Amniotic epithelial cell (primary cell): ENCODE measurements at regions not wholly inside any gene's neighbourhood (a gene's known extent, or its start where the extent isn't known, plus 50 kb on each side); places are given as distances from the start of the nearest gene placed in this dataset.
"Not testable (repeated sequence)": the region's sequence is repeated elsewhere in the genome, so short reads cannot be mapped to it uniquely, and the experiment has no call there.

Experiments
- DNase-seq: peaks from one replicate; pipeline ENCODE4 v3.0.0-alpha.2; 2010; ENCODE audit warnings: low read depth

- DNase-seq: not testable (repeated sequence)
Measured at GRCh38 chr9:87041553-87042235, 94.4 kb upstream of the GAS1 start.

DNA sequence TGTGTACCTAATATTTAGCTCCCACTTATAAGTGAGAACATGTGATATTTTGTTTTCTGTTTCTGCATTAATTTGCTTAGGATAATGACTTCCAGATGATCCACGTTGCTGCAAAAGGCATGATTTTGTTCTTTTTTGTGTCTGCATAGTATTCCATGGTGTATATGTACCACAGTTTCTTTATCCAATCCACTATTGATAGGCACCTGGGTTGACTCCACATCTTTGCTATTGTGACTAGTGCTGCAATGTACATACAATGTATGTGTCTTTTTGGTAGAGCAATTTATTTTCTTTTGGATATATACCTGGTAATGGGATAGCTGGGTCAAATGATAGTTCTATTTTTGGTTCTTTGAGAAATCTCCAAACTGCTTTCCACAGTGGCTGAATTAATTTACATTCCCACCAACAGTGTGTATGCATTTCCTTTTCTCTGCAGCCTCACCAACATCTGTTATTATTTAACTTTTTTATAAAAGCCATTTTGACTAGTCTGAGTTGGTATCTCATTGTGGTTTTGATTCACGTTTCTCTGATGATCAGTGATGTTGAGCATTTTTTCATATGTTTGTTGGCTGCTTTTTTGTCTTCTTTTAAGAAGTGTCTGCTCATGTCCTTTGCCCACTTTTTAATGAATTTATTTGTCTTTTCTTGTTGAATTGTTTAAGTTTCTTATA, 102.8 kb upstream of the GAS1 start:
- DNase-seq: not testable (repeated sequence)

DNA sequence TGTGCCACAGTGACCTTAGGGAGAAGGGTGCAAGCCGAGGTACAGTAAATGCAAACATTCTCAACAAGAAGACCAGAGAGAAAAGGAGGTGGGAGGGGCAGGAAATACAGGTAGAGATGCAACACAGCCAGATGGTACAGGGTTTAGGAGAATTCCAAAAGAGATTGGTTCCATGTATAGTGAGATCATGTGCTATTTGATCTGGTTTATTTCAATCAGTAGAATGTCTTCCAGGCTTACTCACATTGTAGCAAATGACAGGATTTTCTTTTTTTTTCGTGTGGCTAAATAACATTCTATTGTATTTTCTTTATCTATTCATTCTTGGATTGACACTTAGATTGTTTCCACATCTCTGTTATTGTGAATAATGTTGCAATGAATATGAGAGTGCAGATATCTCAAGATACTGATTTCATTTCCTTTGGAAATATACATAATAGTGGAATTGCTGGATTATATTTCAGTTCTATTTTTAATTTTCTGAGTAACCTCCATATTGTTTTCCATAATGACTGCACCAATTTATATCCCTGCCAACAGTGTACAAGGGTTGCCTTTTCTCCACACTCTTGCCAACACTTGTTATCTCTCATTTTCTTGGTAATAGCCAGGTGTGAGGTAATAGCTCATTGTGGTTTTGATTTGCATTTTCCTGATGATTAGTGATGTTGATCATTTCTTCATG, 107.8 kb upstream of the GAS1 start:
- DNase-seq: no peak

- DNase-seq: no peak
Measured at GRCh38 chr9:87059772-87060171, 112.5 kb upstream of the GAS1 start.

- peak; percentile 41 for DNase-seq
Measured at GRCh38 chr9:87062746-87063145, 115.4 kb upstream of the GAS1 start.

DNA sequence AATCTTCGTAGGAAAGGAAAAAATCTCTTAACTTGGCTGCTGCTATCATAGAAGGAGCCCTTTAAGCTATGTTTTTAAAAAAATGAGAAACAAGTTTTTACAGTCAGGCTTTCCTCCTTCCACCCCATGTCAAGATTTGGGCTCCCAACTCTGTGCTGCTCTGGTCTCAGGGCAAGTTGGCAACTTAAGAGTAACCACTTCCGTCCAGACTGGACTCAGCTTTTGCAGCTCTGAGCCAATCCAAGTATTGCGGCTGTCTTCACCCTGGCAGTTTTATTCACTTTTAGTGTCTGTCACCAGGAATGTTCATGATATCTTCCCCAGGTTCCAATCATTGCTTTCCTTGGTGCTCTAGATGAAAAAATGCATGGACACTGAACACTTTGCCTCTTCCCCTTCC, 115.9 kb upstream of the GAS1 start:
- peak; percentile 81 for DNase-seq

DNA sequence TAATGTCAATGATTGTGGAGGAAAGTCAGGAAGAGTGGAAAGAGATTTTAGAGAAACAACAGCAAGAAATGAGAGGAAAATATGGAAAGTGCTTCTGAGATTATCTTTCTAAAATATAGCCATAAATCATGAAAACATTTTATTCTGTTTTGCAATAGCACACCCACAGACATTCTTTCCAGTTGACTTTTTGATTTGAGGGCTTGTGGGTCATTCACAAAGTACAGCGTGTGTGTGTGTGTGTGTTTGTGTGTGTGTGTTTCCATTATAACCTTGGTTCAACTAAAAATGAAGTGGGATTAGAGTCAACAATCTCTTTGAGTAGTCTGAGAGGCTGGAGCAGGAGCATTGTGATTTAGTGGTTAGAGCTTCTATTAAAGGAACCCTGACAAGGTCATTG, 116.6 kb upstream of the GAS1 start:
- DNase-seq: peak; percentile 99

- peak; percentile 56 for DNase-seq
Measured at GRCh38 chr9:87064311-87064710, 117.0 kb upstream of the GAS1 start.

DNA sequence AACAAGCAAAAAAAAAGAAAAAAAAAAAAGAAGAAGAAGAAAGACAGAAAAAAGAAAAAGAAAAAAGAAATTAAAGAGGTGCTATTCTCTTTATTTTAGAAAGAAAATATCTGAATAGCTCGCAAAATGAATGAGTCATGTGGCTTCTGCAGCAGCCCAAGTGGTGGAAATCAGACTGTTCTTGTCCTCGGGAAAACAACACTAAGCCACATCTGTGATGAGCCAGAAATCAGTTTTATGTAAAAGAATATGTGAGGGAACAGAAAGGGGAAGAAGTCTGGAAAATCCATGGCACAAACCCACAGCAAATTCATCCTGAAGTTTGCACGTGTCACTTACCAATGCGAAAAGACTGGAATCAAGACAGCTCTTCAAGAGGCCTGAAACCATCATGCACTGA, 118.7 kb upstream of the GAS1 start:
- peak; percentile 55 for DNase-seq

DNA sequence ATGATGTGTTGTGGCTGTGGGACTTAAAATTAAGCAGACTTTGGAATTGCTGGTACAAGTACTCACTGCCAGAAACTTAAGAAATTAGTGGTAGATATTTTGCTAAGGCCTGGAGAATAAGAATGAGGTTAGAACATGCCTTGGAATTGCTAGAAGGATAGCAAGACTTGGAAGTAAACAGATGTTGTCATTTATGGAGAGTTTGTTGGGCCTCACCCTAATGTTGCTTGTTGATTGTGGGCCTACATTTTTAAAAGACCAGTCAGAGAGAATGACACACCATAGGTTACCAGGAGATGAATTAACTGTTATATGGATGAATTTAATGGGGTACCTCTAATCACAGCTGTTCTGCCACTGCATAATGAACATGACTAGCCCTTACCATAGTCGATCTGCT, 120.1 kb upstream of the GAS1 start:
- peak; percentile 61 for DNase-seq

GRCh38 chr9:87068177-87068840, 121.0 kb upstream of the GAS1 start:
- DNase-seq: peak; percentile 74

DNA sequence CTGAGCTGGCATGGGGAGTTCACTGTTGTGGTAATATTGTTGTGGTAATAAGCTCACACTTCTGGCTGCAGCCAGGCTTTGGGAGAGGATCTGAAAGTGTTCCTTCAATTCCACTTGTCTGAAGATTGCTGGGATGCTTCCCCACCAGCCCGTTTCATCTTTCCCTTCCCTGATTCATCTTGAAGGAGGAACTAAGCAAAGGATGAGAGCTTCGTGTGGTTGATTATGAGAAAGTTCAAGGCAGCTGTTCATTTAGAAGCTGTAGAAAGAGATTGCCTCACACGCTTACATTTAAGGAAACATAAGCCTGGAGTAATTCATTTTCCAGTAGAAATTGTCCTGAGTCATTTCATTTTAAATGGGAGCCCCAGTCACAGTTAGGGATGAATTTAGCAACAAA, 122.4 kb upstream of the GAS1 start:
- peak; percentile 99 for DNase-seq

DNA sequence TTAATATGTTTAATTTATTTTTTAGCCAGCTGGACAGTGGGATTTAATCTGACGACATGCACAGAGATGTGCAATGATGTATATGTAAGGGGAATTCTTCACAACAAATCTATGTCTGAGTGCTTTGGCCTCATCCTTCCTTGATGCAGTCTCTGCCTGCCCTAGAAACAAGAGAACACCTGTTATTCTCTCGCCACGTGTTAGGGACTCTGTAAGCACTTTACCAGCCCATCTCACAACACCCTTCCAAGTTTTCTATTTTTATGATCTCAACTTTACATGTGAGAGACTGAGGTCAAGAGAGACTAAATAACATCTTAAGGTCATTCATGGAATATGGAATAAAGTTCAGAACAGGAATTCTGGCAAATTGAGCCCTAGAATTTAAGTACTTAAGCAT, 123.0 kb upstream of the GAS1 start:
- no peak for DNase-seq

- no peak for DNase-seq
Measured at GRCh38 chr9:87071473-87071872, 124.2 kb upstream of the GAS1 start.

DNA sequence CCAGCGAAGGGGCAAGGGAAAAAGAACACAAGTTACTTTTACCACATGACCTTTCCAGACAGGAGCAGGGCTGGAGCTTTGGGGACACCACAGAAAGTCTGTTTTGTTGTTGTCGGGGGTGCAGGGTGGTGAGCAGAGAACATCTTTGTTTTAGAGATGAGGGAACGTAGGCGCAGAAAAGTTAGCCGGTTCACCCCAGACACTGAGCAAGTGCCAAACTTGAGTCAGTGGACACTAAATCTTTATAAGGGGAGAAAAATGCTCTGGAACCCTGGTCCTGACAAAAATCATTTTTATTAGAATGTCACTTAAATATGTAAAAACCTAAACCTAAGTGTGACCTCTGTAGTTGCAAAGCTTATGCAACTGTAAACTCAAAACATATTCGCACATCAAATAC, 126.4 kb upstream of the GAS1 start:
- DNase-seq: no peak

GRCh38 chr9:87075537-87075936, 128.2 kb upstream of the GAS1 start:
- DNase-seq: no peak

- peak; percentile 40 for DNase-seq
Measured at GRCh38 chr9:87076825-87077224, 129.5 kb upstream of the GAS1 start.

- no peak for DNase-seq
Measured at GRCh38 chr9:87077986-87078385, 130.7 kb upstream of the GAS1 start.

- peak; percentile 99 for DNase-seq
Measured at GRCh38 chr9:87080512-87081264, 133.4 kb upstream of the GAS1 start.

- no peak for DNase-seq
Measured at GRCh38 chr9:87081503-87081902, 134.2 kb upstream of the GAS1 start.

GRCh38 chr9:87083986-87084385, 136.7 kb upstream of the GAS1 start:
- no peak for DNase-seq

GRCh38 chr9:87084407-87084806, 137.1 kb upstream of the GAS1 start:
- DNase-seq: no peak
